Lower leg skin (tissue), 4 donors: ENCODE measurements at regions not wholly inside any gene's neighbourhood (a gene's known extent, or its start where the extent isn't known, plus 50 kb on each side); places are given as distances from the start of the nearest gene placed in this dataset.

Source experiments
- DNase-seq, 2 donors: peaks; one replicate each; pipeline ENCODE4 v3.0.0-alpha.2; 2019; ENCODE audit warnings: low spot score in 2 of 2
- H3K4me3 ChIP-seq: fragments of 200-600 bp; sonication (generic); 2 replicates; pipeline ENCODE4 v1.5.1; 2017; ENCODE audit warnings: mild to moderate bottlenecking, low read depth; ENCODE audit not compliant: poor library complexity, severe bottlenecking
- CTCF ChIP-seq, 3 donors: fragments of 450-650 bp; IDR thresholded peaks; one replicate each; pipeline ENCODE4 v1.5.1; 2016; ENCODE audit warnings: antibody characterized with exemption in 3 of 3, mild to moderate bottlenecking in 3 of 3, moderate library complexity in 2 of 3
- POLR2A ChIP-seq, 2 donors: fragments of 450-650 bp; IDR thresholded peaks; one replicate each; pipeline ENCODE4 v1.6.1; 2016 to 2017; ENCODE audit warnings: antibody characterized with exemption in 2 of 2, mild to moderate bottlenecking in 1 of 2, moderate library complexity in 1 of 2
- WGBS, 2 donors: methylation state at CpG; one replicate each; pipeline ENCODE4 v1.1.5; 2018; 5-methylcytosine and 5-hydroxymethylcytosine counted together
- intact Hi-C: fragments of 100-400 bp; cut with DNase I; formaldehyde crosslinking; loops from one replicate; pipeline ENCODE4 v1.15.0; 2023; ENCODE audit warnings: low total_unique reads

DNA sequence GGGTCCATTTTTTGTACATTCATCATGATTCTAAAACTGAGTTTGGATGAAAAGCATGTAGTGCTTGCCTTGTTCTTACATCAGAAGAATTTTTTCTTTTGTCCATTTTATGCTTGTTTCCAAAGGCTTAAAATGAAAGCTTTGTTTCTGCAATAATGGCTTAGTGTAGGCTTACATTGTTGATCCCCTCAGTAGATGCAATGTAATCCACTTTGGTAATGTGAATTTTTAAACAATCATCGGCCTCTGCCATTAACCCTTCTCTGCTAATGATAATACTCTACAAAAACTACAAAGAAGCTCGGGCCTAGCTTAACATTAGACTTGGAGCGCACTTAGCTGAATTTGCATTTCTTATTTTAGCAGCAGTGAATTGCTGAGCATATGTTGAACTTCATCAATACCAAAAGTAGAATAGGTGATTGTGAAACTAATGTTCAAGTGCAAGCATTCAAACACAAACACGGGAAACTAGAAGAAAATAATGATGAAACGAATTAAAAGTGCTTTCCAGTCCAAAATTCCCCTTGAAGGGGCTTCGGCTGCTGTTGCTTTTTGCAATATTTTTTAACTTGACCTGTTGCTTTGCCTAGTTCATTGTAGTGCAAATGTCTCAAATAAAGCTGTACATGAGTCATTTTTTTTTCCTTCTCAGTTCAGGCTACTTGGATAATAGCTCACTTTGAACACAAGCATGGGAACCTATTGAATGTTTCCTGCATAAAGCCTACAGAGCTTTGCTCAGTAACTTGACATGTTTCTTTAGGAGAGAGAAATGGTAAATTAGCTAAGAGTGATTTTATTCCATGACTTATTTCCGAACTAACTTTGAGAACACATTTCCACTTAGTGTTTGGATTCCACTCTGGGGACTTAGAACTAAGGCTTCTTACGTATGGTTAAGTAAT, 66.5 kb downstream of the SLIT2 start:
- DNase-seq, result no peak
- intact Hi-C loops, result no loop called here
- 72 to 77% methylated on average over 8 of the region's 8 CpGs for WGBS, 2 donors
- H3K4me3 ChIP-seq, result no peak overlapping the region
- TF ChIP-seq POLR2A (IDR thresholded peaks at IDR 0.05) (no peak), CTCF (IDR thresholded peaks at IDR 0.05) (no peak)

DNA sequence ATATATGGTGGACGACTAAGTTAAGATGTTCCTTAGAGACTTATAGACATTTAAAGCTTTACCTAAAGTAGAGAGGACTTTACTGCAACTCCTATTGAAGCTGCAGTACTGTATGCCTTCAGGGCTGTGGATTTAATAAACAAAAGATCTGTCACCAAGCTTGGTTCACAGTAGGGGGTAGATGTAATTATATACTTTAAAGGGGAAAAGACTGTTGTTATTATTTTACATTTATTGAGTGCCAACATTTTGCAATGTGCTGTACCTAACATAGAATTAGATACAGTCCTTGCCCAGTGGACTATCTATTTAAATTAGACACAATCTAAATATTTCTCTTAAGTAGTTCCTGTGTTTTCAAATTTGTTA, 67.2 kb downstream of the SLIT2 start:
- WGBS, 2 donors, result 57 to 76% methylated on average over 1 of the region's 1 CpG
- no peak for TF ChIP-seq POLR2A (IDR thresholded peaks at IDR 0.05)
- TF ChIP-seq CTCF (IDR thresholded peaks at IDR 0.05), result no peak
- H3K4me3 ChIP-seq, result no peak overlapping the region
- intact Hi-C loops, result no loop called here
- no peak for DNase-seq

DNA sequence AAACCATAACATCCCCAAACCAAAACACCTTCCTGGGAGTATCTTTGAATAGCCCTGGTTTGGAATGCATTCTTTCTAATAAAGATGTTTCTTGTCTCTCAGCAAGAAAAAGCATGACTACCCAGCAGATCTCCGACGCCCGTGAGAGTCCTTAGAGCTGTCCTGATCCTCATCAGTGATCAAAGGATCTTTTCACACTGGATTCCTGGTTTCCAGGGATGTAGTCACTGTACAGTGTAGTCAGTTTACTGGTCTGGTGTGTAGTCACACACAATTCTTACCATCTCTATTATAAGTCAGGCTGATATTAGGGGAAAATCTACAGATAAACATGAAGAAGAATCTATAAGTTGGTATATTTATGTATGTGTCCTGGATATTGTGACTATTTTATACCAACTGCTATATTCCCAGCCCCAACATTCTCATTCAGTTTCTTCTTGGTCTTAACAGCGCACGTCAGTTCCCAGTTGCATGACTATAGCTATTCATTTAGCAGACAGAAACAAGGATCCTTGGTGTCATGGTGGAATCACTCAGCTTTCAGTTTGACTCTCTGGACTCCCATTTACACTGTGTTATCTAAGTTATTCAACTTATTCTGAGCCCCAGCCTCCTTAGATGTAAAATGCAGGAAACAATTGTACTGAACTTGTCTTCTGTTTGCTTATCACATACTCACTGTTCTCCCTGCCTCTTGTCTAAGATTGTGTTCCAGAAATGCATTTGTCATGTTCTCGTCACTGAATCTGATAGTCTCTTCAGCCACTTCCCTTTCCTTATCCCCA, 68.3 kb downstream of the SLIT2 start:
- intact Hi-C loops, result no loop called here
- TF ChIP-seq POLR2A (IDR thresholded peaks at IDR 0.05), result no peak
- TF ChIP-seq CTCF (IDR thresholded peaks at IDR 0.05), result no peak
- H3K4me3 ChIP-seq, result no peak overlapping the region
- DNase-seq, result no peak
- 83 to 91% methylated on average over 6 of the region's 6 CpGs for WGBS, 2 donors

GRCh38 chr4:20323991-20324390, 72.3 kb downstream of the SLIT2 start:
- no peak overlapping the region for H3K4me3 ChIP-seq
- TF ChIP-seq POLR2A (IDR thresholded peaks at IDR 0.05) (no peak), CTCF (IDR thresholded peaks at IDR 0.05) (no peak)
- intact Hi-C loops, result no loop called here
- WGBS, 2 donors, result 84 to 87% methylated on average over 6 of the region's 6 CpGs
- no peak for DNase-seq

DNA sequence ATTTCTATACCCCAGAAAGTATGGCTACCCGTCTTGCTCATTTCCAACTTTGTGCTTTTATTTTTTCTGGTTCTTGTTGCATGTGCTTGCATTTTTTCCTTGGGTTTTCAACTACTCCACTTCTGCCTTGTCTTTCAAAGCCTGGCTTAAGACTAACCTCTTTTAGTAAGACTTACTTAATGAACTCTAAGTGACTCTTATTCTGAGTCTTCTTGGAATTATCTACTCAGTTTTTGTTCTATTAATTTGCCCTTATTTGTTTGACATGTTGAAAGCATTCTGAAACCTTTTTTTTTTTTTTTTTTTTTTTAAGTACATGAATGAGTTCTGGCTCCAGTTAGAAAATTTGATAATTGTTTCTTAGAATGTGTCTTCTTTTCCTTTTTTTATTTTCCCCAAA, 74.8 kb downstream of the SLIT2 start:
- H3K4me3 ChIP-seq, result no peak overlapping the region
- intact Hi-C loops, result no loop called here
- DNase-seq, result no peak
- 81 to 83% methylated on average over 1 of the region's 1 CpG for WGBS, 2 donors
- TF ChIP-seq CTCF (IDR thresholded peaks at IDR 0.05), result no peak
- TF ChIP-seq POLR2A (IDR thresholded peaks at IDR 0.05), result no peak
